Vagina (tissue), 2 donors: ENCODE measurements at regions not wholly inside any gene's neighbourhood (a gene's known extent, or its start where the extent isn't known, plus 50 kb on each side); places are given as distances from the start of the nearest gene placed in this dataset.
"Not testable (repeated sequence)": the region's sequence is repeated elsewhere in the genome, so short reads cannot be mapped to it uniquely, and the experiment has no call there.

Experiments used
- DNase-seq, 2 donors: peaks; one replicate each; pipeline ENCODE4 v3.0.0-alpha.2; 2017; ENCODE audit errors: extremely low spot score in 2 of 2
- H3K27ac ChIP-seq: fragments of 200-600 bp; sonication (generic); one replicate; pipeline ENCODE4 v1.5.1; 2019
- H3K27me3 ChIP-seq: fragments of 200-600 bp; sonication (generic); one replicate; pipeline ENCODE4 v1.5.1; 2019
- H3K36me3 ChIP-seq, 2 donors: fragments of 200-600 bp; sonication (generic); one replicate each; pipeline ENCODE4 v1.5.1; 2017 to 2019
- H3K4me1 ChIP-seq: fragments of 200-600 bp; sonication (generic); one replicate; pipeline ENCODE4 v1.5.1; 2019
- H3K4me3 ChIP-seq, 2 donors: fragments of 200-600 bp; sonication (generic); 1 replicate in 1 of 2; 2 replicates in 1 of 2; pipeline ENCODE4 v1.5.1; 2016 to 2019
- H3K9me3 ChIP-seq: fragments of 200-600 bp; sonication (generic); one replicate; pipeline ENCODE4 v1.5.1; 2019
- CTCF ChIP-seq, 3 experiments: fragments of 450-650 bp in 2 of 3; fragments of 200-600 bp in 1 of 3; sonication (generic) in 1 of 3; IDR thresholded peaks; one replicate each; pipeline ENCODE4 v1.5.1; 2017 to 2019; ENCODE audit warnings: antibody characterized with exemption in 3 of 3, mild to moderate bottlenecking in 2 of 3, moderate library complexity in 2 of 3
- POLR2A ChIP-seq, 2 donors: fragments of 450-650 bp; IDR thresholded peaks; one replicate each; pipeline ENCODE4 v1.6.1; 2017; ENCODE audit warnings: antibody characterized with exemption in 2 of 2, mild to moderate bottlenecking in 2 of 2, moderate library complexity in 2 of 2
- POLR2AphosphoS5 ChIP-seq, 2 donors: sonication (generic); formaldehyde crosslinking; IDR thresholded peaks; one replicate each; pipeline ENCODE4 v1.9.0; 2017; ENCODE audit warnings: antibody characterized with exemption in 2 of 2, mild to moderate bottlenecking in 2 of 2, low read depth in 1 of 2; ENCODE audit not compliant: insufficient read depth in 1 of 2
- intact Hi-C: fragments of 100-400 bp; cut with DNase I; formaldehyde crosslinking; loops from one replicate; pipeline ENCODE4 v1.15.1; 2023

DNA sequence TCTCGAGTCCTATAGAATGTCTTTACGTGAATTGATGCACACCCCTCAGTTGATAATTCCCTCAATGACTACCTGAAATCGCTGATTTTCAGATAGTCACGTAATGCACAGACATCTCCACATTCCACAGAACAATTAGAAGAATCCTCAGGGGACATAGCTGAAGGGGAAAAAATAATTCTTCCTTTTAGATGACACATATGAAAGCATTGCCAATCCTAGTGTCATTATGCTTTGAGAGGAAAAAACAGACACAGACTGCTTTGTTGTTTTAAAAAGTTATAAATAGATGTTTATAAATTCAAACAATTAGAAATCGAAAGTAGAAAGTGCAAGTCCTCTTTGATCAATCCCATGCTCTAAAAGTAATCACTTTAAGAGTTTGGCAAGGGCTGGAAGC is 100.6 kb upstream of the FN1 start:
- Histone ChIP-seq H3K4me1 (peaks cover 17% of the 10 kb centered on the region), H3K9me3 (no peaks in the 10 kb centered on the region), H3K36me3 (no peaks in the 10 kb centered on the region), H3K27ac (no peak overlapping the region), H3K4me3 (no peak overlapping the region), H3K27me3 (no peaks in the 10 kb centered on the region)
- intact Hi-C loops, result no loop called here
- TF ChIP-seq CTCF (IDR thresholded peaks at IDR 0.05) (no peak), POLR2AphosphoS5 (IDR thresholded peaks at IDR 0.05; ENCODE audit: insufficient read depth in 1 of 2, low read depth in 1 of 2) (no peak), POLR2A (IDR thresholded peaks at IDR 0.05) (no peak)
- no peak for DNase-seq

DNA sequence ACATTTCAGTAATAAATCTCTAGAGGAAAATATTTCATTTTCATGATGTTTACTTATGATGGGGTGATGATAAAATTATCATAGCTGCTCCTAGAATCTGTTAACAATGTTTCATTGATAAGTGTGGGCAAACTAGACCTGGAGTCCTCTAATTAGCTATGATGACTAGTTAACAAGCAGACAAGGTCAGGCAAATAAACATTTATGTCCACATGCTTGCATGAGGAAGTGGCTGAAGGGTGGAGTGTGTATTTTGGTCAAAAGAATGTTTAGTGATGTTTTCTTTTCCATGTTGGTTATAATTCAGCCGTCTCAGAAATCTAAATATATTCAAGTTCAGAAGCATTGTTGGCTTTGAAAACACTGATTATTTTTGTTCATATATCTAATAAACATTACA is 99.9 kb upstream of the FN1 start:
- intact Hi-C loops, result no loop called here
- DNase-seq, result no peak
- H3K36me3 ChIP-seq, result no peaks in the 10 kb centered on the region
- TF ChIP-seq POLR2A (IDR thresholded peaks at IDR 0.05) (no peak), POLR2AphosphoS5 (IDR thresholded peaks at IDR 0.05; ENCODE audit: insufficient read depth in 1 of 2, low read depth in 1 of 2) (no peak), CTCF (IDR thresholded peaks at IDR 0.05) (no peak)
- no peak overlapping the region for H3K4me3 ChIP-seq
- no peak overlapping the region for H3K27ac ChIP-seq
- H3K4me1 ChIP-seq, result peaks cover 17% of the 10 kb centered on the region
- no peaks in the 10 kb centered on the region for H3K9me3 ChIP-seq
- H3K27me3 ChIP-seq, result no peaks in the 10 kb centered on the region

GRCh38 chr2:215535125-215535668 is 99.3 kb upstream of the FN1 start:
- intact Hi-C loops, result no loop called here
- DNase-seq, result no peak
- Histone ChIP-seq H3K9me3 (no peaks in the 10 kb centered on the region), H3K27me3 (no peaks in the 10 kb centered on the region), H3K4me1 (peaks cover 17% of the 10 kb centered on the region), H3K4me3 (no peak overlapping the region), H3K36me3 (no peaks in the 10 kb centered on the region), H3K27ac (no peak overlapping the region)
- no peak for TF ChIP-seq POLR2A (IDR thresholded peaks at IDR 0.05)
- TF ChIP-seq POLR2AphosphoS5 (IDR thresholded peaks at IDR 0.05; ENCODE audit: insufficient read depth in 1 of 2, low read depth in 1 of 2), result no peak
- no peak for TF ChIP-seq CTCF (IDR thresholded peaks at IDR 0.05)

- H3K9me3 ChIP-seq, H3K4me3 ChIP-seq, H3K27me3 ChIP-seq, DNase-seq, intact Hi-C loops, H3K27ac ChIP-seq, H3K36me3 ChIP-seq: not testable (repeated sequence)
- peaks cover 17% of the 10 kb centered on the region for H3K4me1 ChIP-seq
Measured at GRCh38 chr2:215533716-215534115, 97.8 kb upstream of the FN1 start.

DNA sequence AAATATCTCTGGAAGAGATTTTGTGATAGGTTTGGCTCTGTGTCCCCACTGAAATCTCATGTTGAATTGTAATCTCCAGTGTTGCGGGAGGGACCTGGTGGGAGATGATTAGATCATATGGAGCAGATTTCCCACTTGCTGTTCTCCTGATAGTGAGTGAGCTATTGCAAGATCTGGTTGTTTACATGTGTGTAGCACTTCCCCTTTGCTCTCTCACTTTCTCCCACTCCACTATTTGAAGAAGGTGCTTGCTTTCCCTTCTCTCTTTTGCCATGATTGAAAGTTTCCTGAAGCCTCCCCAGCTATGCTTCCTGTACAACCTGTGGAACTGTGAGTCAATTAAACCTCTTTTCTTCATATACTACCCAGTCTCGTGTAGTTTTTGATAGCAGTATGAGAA is 97.0 kb upstream of the FN1 start:
- intact Hi-C loops, result no loop called here
- H3K4me3 ChIP-seq, result no peak overlapping the region
- TF ChIP-seq POLR2AphosphoS5 (IDR thresholded peaks at IDR 0.05; ENCODE audit: insufficient read depth in 1 of 2, low read depth in 1 of 2) (no peak), CTCF (IDR thresholded peaks at IDR 0.05) (no peak), POLR2A (IDR thresholded peaks at IDR 0.05) (no peak)

More for the DNA sequence above, 97.0 kb upstream of the FN1 start:
- no peak for DNase-seq
- Histone ChIP-seq H3K27me3 (no peaks in the 10 kb centered on the region), H3K4me1 (peaks cover 17% of the 10 kb centered on the region), H3K27ac (no peak overlapping the region), H3K9me3 (no peaks in the 10 kb centered on the region), H3K36me3 (no peaks in the 10 kb centered on the region)
